HepG2 (cell line): ENCODE measurements at regions not wholly inside any gene's neighbourhood (a gene's known extent, or its start where the extent isn't known, plus 50 kb on each side); places are given as distances from the start of the nearest gene placed in this dataset.

Experiments
- BHLHE40 ChIP-seq: IDR thresholded peaks from 2 replicates; pipeline ENCODE4 v1.6.1; 2011; ENCODE audit warnings: low read length, improper control_type of control experiment
- CTCF ChIP-seq: sonication (generic); formaldehyde crosslinking; IDR thresholded peaks from 2 replicates; pipeline ENCODE4 v1.5.0; 2020; ENCODE audit warnings: mild to moderate bottlenecking, missing genetic modification reagents, moderate library complexity
- FOXO4 ChIP-seq: sonication (generic); formaldehyde crosslinking; conservative IDR thresholded peaks from 2 replicates; pipeline ENCODE4 v1.8.1; 2023; ENCODE audit warnings: missing genetic modification reagents
- GPN1 ChIP-seq: sonication (generic); formaldehyde crosslinking; IDR thresholded peaks from 2 replicates; pipeline ENCODE4 v1.5.1; 2020; ENCODE audit warnings: missing genetic modification reagents, borderline replicate concordance
- NFIC ChIP-seq: IDR thresholded peaks from 2 replicates; pipeline ENCODE4 v1.6.1; 2012; ENCODE audit warnings: mild to moderate bottlenecking, low read length, inconsistent platforms
- PAX8 ChIP-seq: sonication (generic); formaldehyde crosslinking; IDR thresholded peaks from 2 replicates; pipeline ENCODE4 v1.8.0; 2022; ENCODE audit warnings: mild to moderate bottlenecking, missing genetic modification reagents, borderline replicate concordance
- PHB2 ChIP-seq: fragments of 450-650 bp; IDR thresholded peaks from 2 replicates; pipeline ENCODE4 v1.6.1; 2018; ENCODE audit not compliant: partially characterized antibody
- PHF8 ChIP-seq: sonication (generic); formaldehyde crosslinking; IDR thresholded peaks from 2 replicates; pipeline ENCODE4 v1.5.0; 2020; ENCODE audit warnings: missing genetic modification reagents
- TAF1 ChIP-seq: sonication (generic); formaldehyde crosslinking; IDR thresholded peaks from 2 replicates; pipeline ENCODE4 v1.4.0; 2020; ENCODE audit warnings: missing genetic modification reagents
- ZNF263 ChIP-seq: sonication (generic); formaldehyde crosslinking; IDR thresholded peaks from 2 replicates; pipeline ENCODE4 v1.4.0; 2020; ENCODE audit warnings: missing genetic modification reagents
- ZNF350 ChIP-seq: sonication (generic); formaldehyde crosslinking; IDR thresholded peaks from 2 replicates; pipeline ENCODE4 v1.4.0; 2020; ENCODE audit warnings: mild to moderate bottlenecking, low read depth, missing genetic modification reagents, borderline replicate concordance
- TF ChIP-seq, protein P1 (sequence below): sonication (generic); formaldehyde crosslinking; IDR thresholded peaks from 2 replicates; pipeline ENCODE4 v1.9.0; 2021; ENCODE audit warnings: missing genetic modification reagents, borderline replicate concordance

GRCh38 chr13:22618002-22618401, 562.8 kb upstream of the SGCG start:
- TF ChIP-seq ZNF263 (CRISPR knock-in tag), result no peak
- no peak for TF ChIP-seq GPN1 (CRISPR knock-in tag)
- TF ChIP-seq ZNF350 (CRISPR knock-in tag), result no peak
- no peak for TF ChIP-seq NFIC
- TF ChIP-seq TAF1 (CRISPR knock-in tag), result no peak
- no peak for TF ChIP-seq BHLHE40
- TF ChIP-seq CTCF, result no peak
- no peak for TF ChIP-seq PHB2
- no peak for TF ChIP-seq PAX8 (CRISPR knock-in tag)
- TF ChIP-seq, protein P1, sequence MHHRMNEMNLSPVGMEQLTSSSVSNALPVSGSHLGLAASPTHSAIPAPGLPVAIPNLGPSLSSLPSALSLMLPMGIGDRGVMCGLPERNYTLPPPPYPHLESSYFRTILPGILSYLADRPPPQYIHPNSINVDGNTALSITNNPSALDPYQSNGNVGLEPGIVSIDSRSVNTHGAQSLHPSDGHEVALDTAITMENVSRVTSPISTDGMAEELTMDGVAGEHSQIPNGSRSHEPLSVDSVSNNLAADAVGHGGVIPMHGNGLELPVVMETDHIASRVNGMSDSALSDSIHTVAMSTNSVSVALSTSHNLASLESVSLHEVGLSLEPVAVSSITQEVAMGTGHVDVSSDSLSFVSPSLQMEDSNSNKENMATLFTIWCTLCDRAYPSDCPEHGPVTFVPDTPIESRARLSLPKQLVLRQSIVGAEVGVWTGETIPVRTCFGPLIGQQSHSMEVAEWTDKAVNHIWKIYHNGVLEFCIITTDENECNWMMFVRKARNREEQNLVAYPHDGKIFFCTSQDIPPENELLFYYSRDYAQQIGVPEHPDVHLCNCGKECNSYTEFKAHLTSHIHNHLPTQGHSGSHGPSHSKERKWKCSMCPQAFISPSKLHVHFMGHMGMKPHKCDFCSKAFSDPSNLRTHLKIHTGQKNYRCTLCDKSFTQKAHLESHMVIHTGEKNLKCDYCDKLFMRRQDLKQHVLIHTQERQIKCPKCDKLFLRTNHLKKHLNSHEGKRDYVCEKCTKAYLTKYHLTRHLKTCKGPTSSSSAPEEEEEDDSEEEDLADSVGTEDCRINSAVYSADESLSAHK (CRISPR knock-in tag), result no peak
- TF ChIP-seq FOXO4 (CRISPR knock-in tag), result no peak
- TF ChIP-seq PHF8 (CRISPR knock-in tag), result no peak
